NCI-H128 (cell line): ENCODE measurements at regions not wholly inside any gene's neighbourhood (a gene's known extent, or its start where the extent isn't known, plus 50 kb on each side); places are given as distances from the start of the nearest gene placed in this dataset.
"Not testable (repeated sequence)": the region's sequence is repeated elsewhere in the genome, so short reads cannot be mapped to it uniquely, and the experiment has no call there.

Source experiments
- DNase-seq: peaks from one replicate; lab custom pipeline; 2025; ENCODE audit not compliant: unreplicated experiment; lab: John Stamatoyannopoulos, UW

DNA sequence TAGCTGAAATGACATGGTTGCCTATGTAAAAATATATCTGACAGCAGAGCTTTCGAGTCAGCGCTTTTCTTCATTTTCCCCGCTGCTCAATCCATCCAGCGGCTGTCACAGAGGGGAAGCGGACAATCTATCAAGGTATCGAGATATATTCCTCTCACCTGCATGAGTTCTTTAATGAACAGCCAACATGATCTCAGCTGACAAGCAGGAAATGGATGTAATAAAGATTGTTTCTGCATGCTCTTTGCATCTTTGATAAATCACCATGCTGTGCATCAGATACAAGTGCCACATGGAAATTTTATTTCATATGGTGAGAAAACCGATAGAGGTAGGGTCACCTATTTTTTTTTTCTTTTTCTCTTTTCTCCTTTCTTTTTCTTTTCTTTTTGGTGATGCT is 602.3 kb upstream of the MMS22L start:
- DNase-seq = no peak

- DNase-seq = no peak
These were observed 602.8 kb upstream of the MMS22L start for GRCh38 chr6:97885828-97886227.

DNA sequence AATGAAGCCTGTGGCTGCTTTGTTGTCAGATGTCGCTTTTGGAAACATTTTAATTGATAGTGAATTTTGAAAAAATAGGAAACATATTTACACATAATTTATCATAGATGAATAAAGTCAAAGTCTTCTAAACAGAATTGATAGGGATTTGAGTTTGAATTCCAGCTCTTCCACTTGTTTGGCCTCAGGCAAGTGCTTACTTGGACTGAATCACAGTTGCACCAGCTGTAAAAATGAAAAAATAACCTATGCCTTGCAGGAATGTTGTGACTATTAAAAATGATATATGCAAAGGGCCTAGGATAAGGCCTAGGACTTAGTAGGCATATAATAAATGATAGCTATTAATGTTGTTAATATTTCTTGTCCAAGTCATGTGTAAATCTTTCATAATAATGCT is 618.5 kb upstream of the MMS22L start:
- DNase-seq = no peak

GRCh38 chr6:97909380-97909779 is 626.4 kb upstream of the MMS22L start:
- no peak for DNase-seq

- DNase-seq = no peak
These were observed 630.7 kb upstream of the MMS22L start for GRCh38 chr6:97913721-97914120.

DNA sequence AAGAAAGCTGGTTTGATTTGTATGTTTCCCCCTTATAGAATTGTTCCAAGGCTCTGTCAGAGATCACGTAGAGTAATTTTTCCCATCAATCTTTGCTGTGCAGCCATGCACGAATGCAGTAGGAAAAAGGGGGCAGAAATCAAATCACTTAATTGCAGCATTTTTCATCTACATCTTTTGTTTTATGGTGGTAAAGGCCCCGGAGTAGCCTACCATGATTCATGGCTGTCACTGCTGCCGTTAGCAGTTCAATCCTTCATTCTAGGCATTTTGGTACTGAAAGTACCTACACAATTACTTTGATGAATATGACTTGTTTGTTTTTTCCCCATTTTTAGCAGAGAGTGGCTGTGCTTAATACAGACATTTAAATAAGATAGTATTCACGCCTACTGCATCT is 631.9 kb upstream of the MMS22L start:
- no peak for DNase-seq

DNA sequence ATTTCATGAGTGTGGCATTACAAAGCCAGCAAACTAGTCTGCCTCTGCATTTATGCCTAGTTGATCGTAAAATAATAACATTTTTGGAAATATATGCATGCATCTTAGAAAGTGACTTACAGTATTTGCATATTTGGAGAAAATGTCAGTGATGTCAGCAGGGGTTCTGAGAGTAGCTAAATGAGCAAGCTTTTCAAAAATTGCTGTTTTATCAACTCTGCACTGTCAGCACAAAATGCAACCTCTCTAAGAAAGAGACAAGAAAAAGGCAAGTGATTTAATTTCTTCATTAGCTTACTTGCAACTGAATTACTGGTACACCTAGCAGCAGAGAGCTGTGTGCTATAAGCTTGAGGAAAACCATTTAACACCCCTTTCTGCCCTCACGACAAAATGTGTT is 632.5 kb upstream of the MMS22L start:
- no peak for DNase-seq

DNA sequence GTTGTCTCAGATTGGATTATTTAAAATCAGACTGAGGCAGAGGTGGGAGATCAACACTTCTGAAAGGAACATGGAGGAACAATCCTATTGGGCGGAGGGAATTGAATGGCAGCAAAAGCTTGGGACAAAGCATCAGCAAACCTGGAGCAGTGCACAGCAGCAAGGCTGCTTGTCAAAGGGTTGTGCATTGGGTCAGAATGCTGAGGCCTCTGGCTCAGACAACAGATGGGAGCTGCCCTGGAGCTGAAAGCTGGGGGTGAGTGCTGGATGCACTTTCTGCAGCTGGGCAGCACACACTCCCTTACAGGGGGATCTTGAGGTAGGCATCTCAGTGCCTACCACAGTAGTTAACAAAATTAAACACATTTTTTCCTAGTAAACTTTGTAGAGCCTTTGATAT is 634.4 kb upstream of the MMS22L start:
- no peak for DNase-seq

DNA sequence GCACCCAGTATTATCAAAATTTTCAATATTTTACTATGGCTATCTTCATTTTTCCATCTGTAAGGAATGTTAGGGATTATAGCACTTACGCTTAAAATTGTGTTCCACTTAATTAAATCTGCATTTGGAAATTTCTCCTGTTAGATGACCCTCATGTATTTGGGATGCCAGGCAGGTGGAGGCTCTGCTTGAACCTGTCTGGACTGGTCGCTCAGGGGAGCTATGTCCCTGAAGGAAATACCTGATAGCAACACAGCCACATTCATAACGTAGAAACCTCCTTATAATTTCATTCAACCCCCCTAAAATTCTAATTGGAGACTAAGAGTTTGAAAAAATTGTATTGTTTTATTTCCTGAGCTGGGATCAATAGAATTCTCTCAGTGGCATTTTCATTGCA is 636.0 kb upstream of the MMS22L start:
- DNase-seq = no peak

- DNase-seq = no peak
These were observed 636.6 kb upstream of the MMS22L start for GRCh38 chr6:97919631-97920030.

DNA sequence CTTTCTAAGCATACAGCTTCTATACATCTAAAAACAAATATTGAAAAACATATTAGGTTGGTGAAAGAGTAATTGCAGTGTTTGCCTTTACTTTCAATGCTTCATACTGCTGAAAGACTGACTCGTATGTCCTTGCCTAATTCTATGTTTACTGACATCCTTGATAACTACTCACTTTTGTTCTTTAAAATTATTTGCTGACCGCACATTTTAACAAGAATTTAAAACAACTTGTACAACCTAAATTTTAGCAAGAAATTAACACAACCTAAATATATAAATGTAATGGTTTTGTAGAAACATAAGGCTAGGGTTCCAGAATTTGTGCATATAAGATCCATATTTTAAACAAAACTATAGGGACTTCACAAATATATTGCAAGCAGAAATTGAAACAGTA is 640.2 kb upstream of the MMS22L start:
- DNase-seq = no peak

- no peak for DNase-seq
These were observed 642.5 kb upstream of the MMS22L start for GRCh38 chr6:97925504-97925903.

DNA sequence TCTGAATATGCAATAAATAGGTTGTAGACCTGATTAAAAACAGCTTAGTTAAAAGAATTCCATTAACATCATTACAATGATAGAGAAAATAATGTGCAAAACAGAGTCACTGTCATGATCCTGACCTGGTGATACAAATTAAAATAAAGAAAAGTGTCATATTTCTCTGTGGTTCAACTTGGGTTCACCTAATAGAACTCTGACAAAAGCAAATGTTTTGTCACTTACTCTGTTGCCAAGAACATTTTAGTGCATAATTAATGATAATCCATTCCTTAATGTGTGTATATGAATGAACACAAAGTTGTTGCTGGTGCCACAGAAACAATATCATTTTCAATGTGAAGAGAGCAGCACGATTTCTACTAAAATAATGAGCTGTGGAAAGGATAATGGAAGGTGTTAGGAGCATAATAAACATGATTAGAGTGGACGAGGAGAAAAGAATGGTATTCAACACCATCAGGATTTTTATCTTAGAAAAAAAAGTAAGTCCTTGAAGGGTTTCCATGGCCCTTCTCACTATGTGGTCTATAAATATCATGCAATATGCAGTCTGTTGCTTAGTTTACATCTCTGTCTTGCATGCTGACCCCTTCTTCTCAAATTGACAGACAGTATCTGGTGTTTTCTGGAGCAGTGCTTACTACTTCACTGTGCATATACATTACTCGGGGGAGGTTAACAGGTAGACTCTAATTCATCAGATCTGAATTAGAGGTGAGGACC is 656.6 kb upstream of the MMS22L start:
- DNase-seq = no peak

DNA sequence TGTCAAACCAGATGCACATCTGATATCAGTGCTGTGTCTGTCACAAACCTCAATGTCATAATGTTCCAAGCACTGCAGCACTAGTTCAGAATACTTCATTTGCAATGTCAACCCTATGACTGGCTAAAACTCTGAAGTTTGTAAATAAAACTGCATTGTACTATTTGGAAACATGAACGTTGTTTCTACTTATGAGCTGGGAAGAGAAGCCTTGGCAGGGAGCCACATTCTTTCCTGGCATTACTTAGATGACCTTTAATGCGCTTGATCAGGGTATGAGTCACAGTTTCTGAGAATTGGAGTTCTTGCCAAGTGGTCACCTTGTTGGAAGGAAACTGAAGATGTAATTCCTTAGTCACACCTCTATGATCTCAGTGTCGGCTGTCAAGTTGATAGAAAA is 664.8 kb upstream of the MMS22L start:
- no peak for DNase-seq

GRCh38 chr6:97958134-97958533 is 675.1 kb upstream of the MMS22L start:
- no peak for DNase-seq

GRCh38 chr6:97963193-97963592 is 680.2 kb upstream of the MMS22L start:
- DNase-seq = no peak

GRCh38 chr6:97969065-97969464 is 686.0 kb upstream of the MMS22L start:
- DNase-seq = no peak

DNA sequence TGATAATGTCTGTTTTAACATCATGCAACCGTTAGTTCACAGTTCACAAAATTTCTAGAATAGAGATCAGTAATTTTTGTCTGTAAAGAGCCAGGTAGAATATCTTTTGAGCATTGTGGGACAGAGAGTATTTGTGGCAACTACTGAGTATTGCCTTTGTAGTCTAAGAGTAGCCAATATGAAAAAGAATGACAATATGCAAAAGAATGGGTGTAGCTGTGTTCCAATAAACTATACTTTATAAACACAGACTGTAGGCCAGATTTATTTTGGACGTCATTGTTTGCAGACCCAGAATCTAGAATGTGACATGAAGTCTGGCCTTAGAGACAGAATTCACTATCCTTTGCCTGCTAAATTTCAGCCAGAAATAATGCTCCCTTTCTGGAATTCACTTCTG is 694.1 kb upstream of the MMS22L start:
- DNase-seq = no peak

GRCh38 chr6:97978855-97979271 is 695.8 kb upstream of the MMS22L start:
- no peak for DNase-seq

- not testable (repeated sequence) for DNase-seq
These were observed 696.3 kb upstream of the MMS22L start for GRCh38 chr6:97979285-97979684.

DNA sequence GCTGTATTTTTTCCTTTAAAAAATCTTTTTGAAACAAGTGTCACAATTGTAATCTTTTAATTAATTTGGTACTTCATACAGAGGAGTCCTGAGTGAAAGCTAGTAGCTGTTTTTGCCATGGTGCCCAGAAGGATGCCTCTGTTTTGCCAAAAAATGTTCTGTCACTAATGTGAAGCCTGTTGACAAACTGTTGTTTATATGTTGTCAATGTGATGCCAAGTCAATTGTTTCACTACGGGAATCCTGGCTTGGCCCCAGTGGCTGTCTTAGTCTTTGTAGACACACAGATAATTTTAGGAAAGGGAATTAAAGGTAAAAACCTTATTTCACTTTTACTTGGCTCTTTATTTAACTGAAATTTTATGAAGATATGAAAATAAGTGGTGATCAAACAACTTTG is 706.4 kb upstream of the MMS22L start:
- DNase-seq = no peak

- DNase-seq = no peak
These were observed 712.1 kb upstream of the MMS22L start for GRCh38 chr6:97995158-97995557.

- DNase-seq = no peak
These were observed 719.7 kb upstream of the MMS22L start for GRCh38 chr6:98002678-98003077.
